ENCODE measurements at regions not wholly inside any gene's neighbourhood (a gene's known extent, or its start where the extent isn't known, plus 50 kb on each side); places are given as distances from the start of the nearest gene placed in this dataset.

GRCh38 chr1:79704067-79704466, 697.5 kb upstream of the ADGRL4 start:
- TF ChIP-seq, protein P1, sequence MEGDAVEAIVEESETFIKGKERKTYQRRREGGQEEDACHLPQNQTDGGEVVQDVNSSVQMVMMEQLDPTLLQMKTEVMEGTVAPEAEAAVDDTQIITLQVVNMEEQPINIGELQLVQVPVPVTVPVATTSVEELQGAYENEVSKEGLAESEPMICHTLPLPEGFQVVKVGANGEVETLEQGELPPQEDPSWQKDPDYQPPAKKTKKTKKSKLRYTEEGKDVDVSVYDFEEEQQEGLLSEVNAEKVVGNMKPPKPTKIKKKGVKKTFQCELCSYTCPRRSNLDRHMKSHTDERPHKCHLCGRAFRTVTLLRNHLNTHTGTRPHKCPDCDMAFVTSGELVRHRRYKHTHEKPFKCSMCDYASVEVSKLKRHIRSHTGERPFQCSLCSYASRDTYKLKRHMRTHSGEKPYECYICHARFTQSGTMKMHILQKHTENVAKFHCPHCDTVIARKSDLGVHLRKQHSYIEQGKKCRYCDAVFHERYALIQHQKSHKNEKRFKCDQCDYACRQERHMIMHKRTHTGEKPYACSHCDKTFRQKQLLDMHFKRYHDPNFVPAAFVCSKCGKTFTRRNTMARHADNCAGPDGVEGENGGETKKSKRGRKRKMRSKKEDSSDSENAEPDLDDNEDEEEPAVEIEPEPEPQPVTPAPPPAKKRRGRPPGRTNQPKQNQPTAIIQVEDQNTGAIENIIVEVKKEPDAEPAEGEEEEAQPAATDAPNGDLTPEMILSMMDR (IDR thresholded peaks at IDR 0.05), result no peak
- TF ChIP-seq POLR2AphosphoS5 (IDR thresholded peaks at IDR 0.05; ENCODE audit: low read depth, low read length), result no peak

All from Panc1 (cell line).